ENCODE measurements at regions not wholly inside any gene's neighbourhood (a gene's known extent, or its start where the extent isn't known, plus 50 kb on each side); places are given as distances from the start of the nearest gene placed in this dataset.

GRCh38 chr2:75294362-75294761, 95.0 kb upstream of the TACR1 start:
- H3K9me3 Mint-ChIP-seq, result peaks cover 0 to 7% (median 2%) of the 10 kb centered on the region in 7 donors
- Histone ChIP-seq H3K9me3 (replicated peaks in 1 of 2; ENCODE audit: control insufficient read depth in 1 of 2, insufficient read depth in 1 of 2, low read length in 2 of 2) (no peaks in the 10 kb centered on the region), H4K20me1 (ENCODE audit: insufficient read depth, low read length) (no peaks in the 10 kb centered on the region), H3K36me3 (replicated peaks in 1 of 2; ENCODE audit: control insufficient read depth in 1 of 2, insufficient read depth in 2 of 2, low read length in 2 of 2) (no peaks in the 10 kb centered on the region), H3K4me1 (ENCODE audit: control insufficient read depth in 1 of 2, insufficient read depth in 2 of 2, low read length in 2 of 2) (no peaks in the 10 kb centered on the region), H3K79me2 (ENCODE audit: insufficient read depth, low read length) (no peaks in the 10 kb centered on the region), H2AFZ (ENCODE audit: insufficient read depth, low read depth, low read length, poor library complexity, severe bottlenecking) (no peak overlapping the region), H3K4me3 (replicated peaks in 1 of 3; ENCODE audit: low read depth in 2 of 3, low read length in 3 of 3) (no peak overlapping the region), H3K27ac (ENCODE audit: low read depth in 1 of 2, low read length in 2 of 2) (no peak overlapping the region), H3K4me2 (replicated peaks; ENCODE audit: extremely low read depth, low read length, poor library complexity, severe bottlenecking) (no peak overlapping the region), H3K9ac (ENCODE audit: insufficient read depth, low read length, poor library complexity, severe bottlenecking) (no peak overlapping the region), H3K27me3 (ENCODE audit: control insufficient read depth in 2 of 2, insufficient read depth in 2 of 2, low read length in 2 of 2) (no peaks in the 10 kb centered on the region)
- no peak for DNase-seq
- no peaks in the 10 kb centered on the region for H3K27me3 Mint-ChIP-seq (ENCODE audit: low read depth in 3 of 3)
- H3K27ac Mint-ChIP-seq, result no peak overlapping the region
- intact Hi-C loops (cut with micrococcal nuclease), result no loop called here
- H3K4me3 Mint-ChIP-seq, result no peak overlapping the region
- H3K4me1 Mint-ChIP-seq, result no peaks in the 10 kb centered on the region
- TF ChIP-seq CTCF (IDR thresholded peaks at IDR 0.05), result no peak
- H3K36me3 Mint-ChIP-seq, result no peaks in the 10 kb centered on the region
- no CpG with 5 or more reads among the region's 1 CpG for WGBS (ENCODE audit: insufficient coverage)

DNA sequence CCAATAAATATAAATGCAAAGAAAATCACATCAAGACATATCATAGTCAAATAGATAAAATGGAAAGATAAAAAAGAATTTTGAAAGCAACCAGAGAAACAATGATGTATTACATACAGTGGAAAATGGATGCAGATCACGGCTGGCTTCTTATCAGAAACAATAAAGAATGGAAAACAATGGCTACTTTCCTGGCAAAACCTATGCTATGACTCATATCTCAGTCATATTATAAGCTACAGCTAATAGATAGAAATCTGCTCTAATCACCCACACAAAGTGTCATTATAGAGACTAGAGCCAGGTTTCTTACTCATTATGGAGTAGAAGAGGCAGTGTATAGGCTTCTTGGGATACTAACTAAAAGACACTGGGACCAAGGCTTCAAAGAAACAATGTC, 93.5 kb upstream of the TACR1 start:
- H3K4me3 Mint-ChIP-seq, result no peak overlapping the region
- Histone ChIP-seq H3K36me3 (replicated peaks in 1 of 2; ENCODE audit: control insufficient read depth in 1 of 2, insufficient read depth in 2 of 2, low read length in 2 of 2) (no peaks in the 10 kb centered on the region), H3K9ac (ENCODE audit: insufficient read depth, low read length, poor library complexity, severe bottlenecking) (no peak overlapping the region), H4K20me1 (ENCODE audit: insufficient read depth, low read length) (no peaks in the 10 kb centered on the region), H2AFZ (ENCODE audit: insufficient read depth, low read depth, low read length, poor library complexity, severe bottlenecking) (no peak overlapping the region), H3K4me2 (replicated peaks; ENCODE audit: extremely low read depth, low read length, poor library complexity, severe bottlenecking) (no peak overlapping the region), H3K27me3 (ENCODE audit: control insufficient read depth in 2 of 2, insufficient read depth in 2 of 2, low read length in 2 of 2) (no peaks in the 10 kb centered on the region), H3K4me1 (ENCODE audit: control insufficient read depth in 1 of 2, insufficient read depth in 2 of 2, low read length in 2 of 2) (peaks cover 8 to 9% of the 10 kb centered on the region in 2 donors), H3K9me3 (replicated peaks in 1 of 2; ENCODE audit: control insufficient read depth in 1 of 2, insufficient read depth in 1 of 2, low read length in 2 of 2) (no peaks in the 10 kb centered on the region), H3K79me2 (ENCODE audit: insufficient read depth, low read length) (no peaks in the 10 kb centered on the region), H3K4me3 (replicated peaks in 1 of 3; ENCODE audit: low read depth in 2 of 3, low read length in 3 of 3) (no peak overlapping the region), H3K27ac (ENCODE audit: low read depth in 1 of 2, low read length in 2 of 2) (no peak overlapping the region)
- H3K36me3 Mint-ChIP-seq, result no peaks in the 10 kb centered on the region
- peaks cover 7% of the 10 kb centered on the region for H3K4me1 Mint-ChIP-seq
- H3K9me3 Mint-ChIP-seq, result peaks cover 0 to 7% (median 2%) of the 10 kb centered on the region in 7 donors
- intact Hi-C loops (cut with micrococcal nuclease), result no loop called here
- TF ChIP-seq CTCF (IDR thresholded peaks at IDR 0.05), result no peak
- no peaks in the 10 kb centered on the region for H3K27me3 Mint-ChIP-seq (ENCODE audit: low read depth in 3 of 3)
- no peak for DNase-seq
- WGBS (ENCODE audit: insufficient coverage), result no CpG with 5 or more reads among the region's 1 CpG
- no peak overlapping the region for H3K27ac Mint-ChIP-seq
